Neural progenitor cell (in vitro differentiated cells): ENCODE measurements at regions not wholly inside any gene's neighbourhood (a gene's known extent, or its start where the extent isn't known, plus 50 kb on each side); places are given as distances from the start of the nearest gene placed in this dataset.

Experiments
- EZH2 ChIP-seq: fragments of 200-600 bp; sonication (generic); IDR thresholded peaks from 2 replicates; pipeline ENCODE4 v1.6.1; 2017; ENCODE audit warnings: antibody characterized with exemption, mild to moderate bottlenecking, moderate library complexity
- EZH2phosphoT487 ChIP-seq: fragments of 200-600 bp; sonication (generic); IDR thresholded peaks from 2 replicates; pipeline ENCODE4 v1.6.1; 2017; ENCODE audit warnings: antibody characterized with exemption
- TF ChIP-seq, protein P1 (sequence below): fragments of 200-600 bp; sonication (generic); IDR thresholded peaks from 2 replicates; pipeline ENCODE4 v1.5.1; 2017; ENCODE audit warnings: antibody characterized with exemption, mild to moderate bottlenecking

DNA sequence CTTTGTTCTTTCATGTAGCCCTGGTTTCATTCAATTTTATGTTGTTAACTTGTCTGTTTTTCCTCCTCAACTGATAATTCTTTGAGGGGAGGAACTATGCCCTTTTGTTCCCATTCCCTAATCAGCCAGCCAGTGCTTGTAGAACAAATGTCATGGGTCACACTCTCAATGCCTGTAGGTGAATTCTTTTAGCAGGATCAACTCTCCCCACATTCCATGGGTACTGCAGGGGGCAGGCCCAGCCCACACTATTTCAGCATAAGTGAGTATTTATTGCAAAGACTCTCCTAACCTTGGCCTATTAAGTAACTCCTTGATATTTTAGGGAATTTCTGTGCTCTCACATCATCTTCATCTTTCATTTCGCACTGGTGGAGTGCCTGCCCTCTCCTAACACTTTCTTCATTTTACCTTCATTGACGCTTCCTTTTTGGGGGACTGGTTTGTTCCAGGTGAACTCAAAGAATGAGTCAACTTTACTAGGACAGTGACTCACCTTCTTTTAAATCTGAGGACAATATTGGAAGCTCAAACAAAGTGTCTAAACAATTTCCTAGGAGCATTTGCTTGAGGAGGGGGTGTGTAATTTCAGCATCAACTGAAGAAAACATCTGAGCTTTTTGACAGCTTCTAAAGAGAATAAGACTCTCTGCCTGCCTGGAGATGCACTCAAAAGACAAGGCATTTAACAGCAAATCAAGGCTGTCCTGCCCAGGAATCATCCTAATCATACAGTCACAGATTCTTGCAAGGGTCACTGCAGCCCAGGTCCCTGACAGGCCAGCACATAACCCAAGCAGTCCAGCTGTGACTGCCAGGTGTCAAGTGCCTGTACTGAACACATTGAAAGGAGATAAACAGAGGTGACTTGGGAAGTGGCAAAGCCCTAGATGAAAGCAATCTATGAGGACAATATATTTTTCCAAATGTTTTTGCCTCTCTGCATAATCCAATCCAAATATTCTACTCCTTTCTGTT, 208.8 kb upstream of the ADRA1D start:
- TF ChIP-seq, protein P1, sequence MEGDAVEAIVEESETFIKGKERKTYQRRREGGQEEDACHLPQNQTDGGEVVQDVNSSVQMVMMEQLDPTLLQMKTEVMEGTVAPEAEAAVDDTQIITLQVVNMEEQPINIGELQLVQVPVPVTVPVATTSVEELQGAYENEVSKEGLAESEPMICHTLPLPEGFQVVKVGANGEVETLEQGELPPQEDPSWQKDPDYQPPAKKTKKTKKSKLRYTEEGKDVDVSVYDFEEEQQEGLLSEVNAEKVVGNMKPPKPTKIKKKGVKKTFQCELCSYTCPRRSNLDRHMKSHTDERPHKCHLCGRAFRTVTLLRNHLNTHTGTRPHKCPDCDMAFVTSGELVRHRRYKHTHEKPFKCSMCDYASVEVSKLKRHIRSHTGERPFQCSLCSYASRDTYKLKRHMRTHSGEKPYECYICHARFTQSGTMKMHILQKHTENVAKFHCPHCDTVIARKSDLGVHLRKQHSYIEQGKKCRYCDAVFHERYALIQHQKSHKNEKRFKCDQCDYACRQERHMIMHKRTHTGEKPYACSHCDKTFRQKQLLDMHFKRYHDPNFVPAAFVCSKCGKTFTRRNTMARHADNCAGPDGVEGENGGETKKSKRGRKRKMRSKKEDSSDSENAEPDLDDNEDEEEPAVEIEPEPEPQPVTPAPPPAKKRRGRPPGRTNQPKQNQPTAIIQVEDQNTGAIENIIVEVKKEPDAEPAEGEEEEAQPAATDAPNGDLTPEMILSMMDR: no peak
- TF ChIP-seq EZH2phosphoT487 (no peak), EZH2 (no peak)
